ENCODE measurements at regions not wholly inside any gene's neighbourhood (a gene's known extent, or its start where the extent isn't known, plus 50 kb on each side); places are given as distances from the start of the nearest gene placed in this dataset.

GRCh38 chr4:28238876-28239275, 1378.2 kb downstream of the STIM2 start:
- no peak for TF ChIP-seq CTCF (IDR thresholded peaks at IDR 0.05)
- no peak for TF ChIP-seq TP53 (CRISPR knock-in tag; IDR thresholded peaks at IDR 0.05)
- TF ChIP-seq HMGXB4 (CRISPR knock-in tag; IDR thresholded peaks at IDR 0.05; ENCODE audit: borderline replicate concordance): no peak
- no peak for TF ChIP-seq MAFK (IDR thresholded peaks at IDR 0.05; ENCODE audit: partially characterized antibody)
- no peak for TF ChIP-seq KDM5A (IDR thresholded peaks at IDR 0.05)
- TF ChIP-seq E2F6 (IDR thresholded peaks at IDR 0.05; ENCODE audit: borderline replicate concordance, low read depth): no peak
- TF ChIP-seq JUN (IDR thresholded peaks at IDR 0.05): no peak
- TF ChIP-seq HOXB13 (CRISPR knock-in tag; IDR thresholded peaks at IDR 0.05; ENCODE audit: low read depth): no peak
- TF ChIP-seq ZC3H11A (IDR thresholded peaks at IDR 0.05): no peak
